ENCODE measurements at regions not wholly inside any gene's neighbourhood (a gene's known extent, or its start where the extent isn't known, plus 50 kb on each side); places are given as distances from the start of the nearest gene placed in this dataset.

DNA sequence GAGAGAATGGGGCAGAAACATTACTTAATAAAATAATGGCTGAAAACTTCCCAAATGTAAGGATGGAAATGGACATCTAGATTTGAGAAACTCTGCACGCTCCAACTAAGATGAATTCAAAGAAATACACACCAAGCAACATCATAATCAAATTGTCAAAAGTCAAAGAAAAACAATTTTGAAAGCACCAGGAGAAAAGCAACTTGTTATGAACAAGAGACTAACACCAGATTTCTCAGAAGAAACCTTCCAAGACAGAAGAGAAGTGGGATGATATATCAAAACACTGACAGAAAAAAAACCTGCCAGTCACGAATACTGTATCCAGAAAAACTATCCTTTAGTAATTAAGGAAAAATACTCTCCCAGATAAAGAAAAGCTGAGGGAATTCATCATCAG lies 208.6 kb upstream of the SAMSN1 start:
- Mint-ChIP-seq H3K4me1 (peaks cover 0 to 4% of the 10 kb centered on the region in 2 experiments; a peak in 1 of 4 replicates), H3K27me3 (ENCODE audit: low read depth) (no peaks in the 10 kb centered on the region), H3K9me3 (peaks cover 2 to 8% of the 10 kb centered on the region in 2 experiments; a peak in 4 of 5 replicates), H3K36me3 (ENCODE audit: insufficient read depth in 1 of 3, low read depth in 3 of 3) (peaks cover 0 to 9% (median 3%) of the 10 kb centered on the region in 3 experiments; a peak in 3 of 7 replicates), H3K27ac (no peak overlapping the region), H3K4me3 (no peak overlapping the region)
- no peaks in the 10 kb centered on the region for H4K20me1 ChIP-seq (ENCODE audit: control insufficient read depth, insufficient read depth, insufficient read length)
- no peaks in the 10 kb centered on the region for H3K23me2 ChIP-seq (ENCODE audit: insufficient read length, low read depth, low read length, poor library complexity, severe bottlenecking)
- TF ChIP-seq, protein P1, sequence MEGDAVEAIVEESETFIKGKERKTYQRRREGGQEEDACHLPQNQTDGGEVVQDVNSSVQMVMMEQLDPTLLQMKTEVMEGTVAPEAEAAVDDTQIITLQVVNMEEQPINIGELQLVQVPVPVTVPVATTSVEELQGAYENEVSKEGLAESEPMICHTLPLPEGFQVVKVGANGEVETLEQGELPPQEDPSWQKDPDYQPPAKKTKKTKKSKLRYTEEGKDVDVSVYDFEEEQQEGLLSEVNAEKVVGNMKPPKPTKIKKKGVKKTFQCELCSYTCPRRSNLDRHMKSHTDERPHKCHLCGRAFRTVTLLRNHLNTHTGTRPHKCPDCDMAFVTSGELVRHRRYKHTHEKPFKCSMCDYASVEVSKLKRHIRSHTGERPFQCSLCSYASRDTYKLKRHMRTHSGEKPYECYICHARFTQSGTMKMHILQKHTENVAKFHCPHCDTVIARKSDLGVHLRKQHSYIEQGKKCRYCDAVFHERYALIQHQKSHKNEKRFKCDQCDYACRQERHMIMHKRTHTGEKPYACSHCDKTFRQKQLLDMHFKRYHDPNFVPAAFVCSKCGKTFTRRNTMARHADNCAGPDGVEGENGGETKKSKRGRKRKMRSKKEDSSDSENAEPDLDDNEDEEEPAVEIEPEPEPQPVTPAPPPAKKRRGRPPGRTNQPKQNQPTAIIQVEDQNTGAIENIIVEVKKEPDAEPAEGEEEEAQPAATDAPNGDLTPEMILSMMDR (conservative IDR thresholded peaks at IDR 0.05): no peak
- H2BK15ac ChIP-seq (ENCODE audit: low read depth, low read length): no peak overlapping the region
- WGBS (ENCODE audit: extremely low coverage, insufficient read length, low lambda C conversion rate): no CpG with 5 or more reads among the region's 2 CpGs
- no peak overlapping the region for H3K23ac ChIP-seq (ENCODE audit: insufficient read length, low read depth, low read length)
- H3K79me2 ChIP-seq (ENCODE audit: insufficient read depth, low read length): no peaks in the 10 kb centered on the region
- no peak overlapping the region for H3K56ac ChIP-seq (ENCODE audit: insufficient read length, low read depth, low read length)
- H3K18ac ChIP-seq (ENCODE audit: insufficient read length, low read depth, low read length): no peak overlapping the region
- H2BK120ac ChIP-seq (ENCODE audit: low read depth, low read length, poor library complexity, severe bottlenecking): no peak overlapping the region
- no peak for DNase-seq
- H3K4ac ChIP-seq (ENCODE audit: low read depth, low read length): no peak overlapping the region
- no peaks in the 10 kb centered on the region for H3K79me1 ChIP-seq (ENCODE audit: insufficient read depth, low read depth, low read length, poor library complexity, severe bottlenecking)
- no peak overlapping the region for H2BK20ac ChIP-seq (ENCODE audit: low read depth, low read length, poor library complexity, severe bottlenecking)
- no peak overlapping the region for H3K9ac ChIP-seq (ENCODE audit: extremely low read depth, insufficient read length, low read length)
- no peak overlapping the region for H3T11ph ChIP-seq (ENCODE audit: low read length)
- no peak overlapping the region for H2AK5ac ChIP-seq (ENCODE audit: insufficient read length, low read length)
- H3K27ac ChIP-seq (ENCODE audit: insufficient read length, low read depth, low read length): no peak overlapping the region
- no peak overlapping the region for H4K91ac ChIP-seq (ENCODE audit: insufficient read length, low read depth, low read length)
- no peak overlapping the region for H4K5ac ChIP-seq (ENCODE audit: insufficient read length, low read depth, low read length)
- no peak overlapping the region for H4K8ac ChIP-seq (replicated peaks; ENCODE audit: insufficient read length, low read depth, low read length)
- H3K4me2 ChIP-seq (ENCODE audit: insufficient read depth, insufficient read length, low read length): no peak overlapping the region
- no peak overlapping the region for H2BK5ac ChIP-seq (ENCODE audit: insufficient read length, low read length)
- no peak overlapping the region for H2AFZ ChIP-seq (ENCODE audit: low read length)
- H3K9me3 ChIP-seq (ENCODE audit: control insufficient read depth, low read depth, low read length): no peaks in the 10 kb centered on the region
- no peak overlapping the region for H3K14ac ChIP-seq (ENCODE audit: insufficient read depth, low read length)
- H3K27me3 ChIP-seq (ENCODE audit: insufficient read depth, low read length): no peaks in the 10 kb centered on the region
- no peaks in the 10 kb centered on the region for H3K4me1 ChIP-seq (ENCODE audit: insufficient read depth, low read length)
- H2BK12ac ChIP-seq (ENCODE audit: insufficient read length, low read depth, low read length): no peak overlapping the region

Data from H9 (cell line).